SU-DHL-6 (cell line): ENCODE measurements at regions not wholly inside any gene's neighbourhood (a gene's known extent, or its start where the extent isn't known, plus 50 kb on each side); places are given as distances from the start of the nearest gene placed in this dataset.

Experiments
- EZH2phosphoT487 ChIP-seq: fragments of 200-600 bp; sonication (generic), shearing (Covaris generic); conservative IDR thresholded peaks from 2 replicates; pipeline ENCODE4 v1.6.1; 2018; ENCODE audit warnings: mild to moderate bottlenecking, antibody characterized with exemption, low read length, moderate library complexity, mixed read lengths
- TF ChIP-seq, protein P1 (sequence below): fragments of 200-600 bp; sonication (generic); IDR thresholded peaks from one replicate; pipeline ENCODE4 v1.5.1; 2017; ENCODE audit warnings: antibody characterized with exemption, mild to moderate bottlenecking, low read length, moderate library complexity; ENCODE audit not compliant: insufficient read depth, poor library complexity, severe bottlenecking

DNA sequence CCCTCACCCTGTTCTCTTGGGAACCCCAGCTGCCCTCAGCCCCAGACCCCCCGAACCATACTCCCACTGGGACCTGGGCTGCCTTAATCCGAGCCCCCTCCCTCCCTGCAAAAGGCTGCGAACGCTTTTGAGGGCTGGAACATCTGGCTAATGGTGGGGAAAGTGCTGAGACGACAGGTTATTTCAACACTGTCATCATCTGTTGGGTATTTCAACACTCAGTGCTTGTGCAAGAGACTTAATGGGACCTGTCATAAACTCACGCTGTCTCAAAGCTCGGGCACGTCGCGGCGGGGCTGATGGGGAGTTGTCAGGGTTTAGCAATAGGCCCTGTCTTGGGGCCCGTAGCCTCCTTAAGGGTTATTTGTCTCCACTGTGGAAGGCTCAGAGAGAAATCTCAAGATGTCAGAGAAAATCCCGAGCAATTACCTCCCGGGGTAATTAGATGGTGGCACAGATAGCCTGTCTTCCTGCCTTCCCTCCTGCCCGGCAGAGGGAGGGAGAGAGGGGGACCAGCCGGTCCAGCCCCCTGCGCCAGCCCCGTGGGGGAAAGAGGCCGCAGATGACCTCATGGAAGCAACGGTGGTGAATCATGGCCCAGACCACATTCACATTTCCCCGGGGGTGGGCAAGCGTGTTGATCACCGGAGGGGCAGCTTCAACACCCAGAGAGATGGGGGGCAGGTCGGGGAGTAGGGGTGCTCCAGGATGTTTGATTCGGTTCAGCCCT, 88.7 kb upstream of the MYL10 start:
- TF ChIP-seq, protein P1, sequence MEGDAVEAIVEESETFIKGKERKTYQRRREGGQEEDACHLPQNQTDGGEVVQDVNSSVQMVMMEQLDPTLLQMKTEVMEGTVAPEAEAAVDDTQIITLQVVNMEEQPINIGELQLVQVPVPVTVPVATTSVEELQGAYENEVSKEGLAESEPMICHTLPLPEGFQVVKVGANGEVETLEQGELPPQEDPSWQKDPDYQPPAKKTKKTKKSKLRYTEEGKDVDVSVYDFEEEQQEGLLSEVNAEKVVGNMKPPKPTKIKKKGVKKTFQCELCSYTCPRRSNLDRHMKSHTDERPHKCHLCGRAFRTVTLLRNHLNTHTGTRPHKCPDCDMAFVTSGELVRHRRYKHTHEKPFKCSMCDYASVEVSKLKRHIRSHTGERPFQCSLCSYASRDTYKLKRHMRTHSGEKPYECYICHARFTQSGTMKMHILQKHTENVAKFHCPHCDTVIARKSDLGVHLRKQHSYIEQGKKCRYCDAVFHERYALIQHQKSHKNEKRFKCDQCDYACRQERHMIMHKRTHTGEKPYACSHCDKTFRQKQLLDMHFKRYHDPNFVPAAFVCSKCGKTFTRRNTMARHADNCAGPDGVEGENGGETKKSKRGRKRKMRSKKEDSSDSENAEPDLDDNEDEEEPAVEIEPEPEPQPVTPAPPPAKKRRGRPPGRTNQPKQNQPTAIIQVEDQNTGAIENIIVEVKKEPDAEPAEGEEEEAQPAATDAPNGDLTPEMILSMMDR = no peak
- TF ChIP-seq EZH2phosphoT487 = no peak
